PFSK-1 (cell line): ENCODE measurements at regions not wholly inside any gene's neighbourhood (a gene's known extent, or its start where the extent isn't known, plus 50 kb on each side); places are given as distances from the start of the nearest gene placed in this dataset.

ENCODE experiments used
- FOXP2 ChIP-seq: optimal IDR thresholded peaks from 2 replicates; pipeline ENCODE3; 2011; ENCODE audit warnings: borderline replicate concordance, control low read depth, inconsistent platforms; ENCODE audit not compliant: insufficient read depth; ENCODE audit errors: extremely low read length, extremely low read depth
- POLR2AphosphoS5 ChIP-seq: IDR thresholded peaks from 2 replicates; pipeline ENCODE4 v1.6.1; 2012; ENCODE audit warnings: low read depth, mild to moderate bottlenecking, control low read depth, low read length, moderate library complexity
- REST ChIP-seq, 2 experiments: IDR thresholded peaks; 2 replicates each; pipeline versions ENCODE4 v1.6.1 to v1.8.0; 2011 to 2012; ENCODE audit warnings: low read depth in 2 of 2, low read length in 2 of 2, control low read depth in 1 of 2, inconsistent platforms in 1 of 2, mild to moderate bottlenecking in 1 of 2, moderate library complexity in 1 of 2; ENCODE audit not compliant: insufficient read depth in 1 of 2
- SIN3A ChIP-seq: IDR thresholded peaks from 2 replicates; pipeline ENCODE4 v1.6.1; 2012; ENCODE audit warnings: mild to moderate bottlenecking, low read length, moderate library complexity, borderline replicate concordance; ENCODE audit not compliant: insufficient read depth
- TAF1 ChIP-seq: IDR thresholded peaks from 2 replicates; pipeline ENCODE4 v1.6.1; 2012; ENCODE audit warnings: low read length, control low read depth, borderline replicate concordance; ENCODE audit not compliant: insufficient read depth

DNA sequence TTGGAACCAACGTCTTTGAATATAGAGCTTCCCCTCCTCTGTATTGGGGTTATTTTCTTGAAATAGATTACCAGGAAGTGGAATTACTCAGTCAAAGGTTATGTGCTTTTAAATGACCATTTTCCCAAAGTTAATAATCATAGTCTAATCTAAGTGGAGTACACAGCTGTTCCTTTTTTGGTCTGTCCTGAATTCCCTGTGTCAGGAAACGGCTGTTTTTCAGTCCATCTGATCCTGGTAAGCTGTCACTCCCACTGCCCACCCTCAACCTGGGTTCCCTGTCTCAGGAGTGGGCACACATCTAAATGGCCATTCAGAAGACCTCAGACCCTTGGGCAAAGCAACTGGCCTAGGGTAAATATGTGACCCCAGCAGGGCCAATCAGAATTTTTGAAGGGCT is 57.6 kb upstream of the KSR1 start:
- no peak for TF ChIP-seq TAF1
- TF ChIP-seq FOXP2: no peak
- TF ChIP-seq SIN3A: no peak
- no peak for TF ChIP-seq POLR2AphosphoS5
- no peak for TF ChIP-seq REST (IDR thresholded peaks at IDR 0.05; ENCODE audit: insufficient read depth in 1 of 2, low read depth in 2 of 2, low read length in 2 of 2)

GRCh38 chr17:27400991-27401390 is 55.3 kb upstream of the KSR1 start:
- TF ChIP-seq TAF1 (no peak), FOXP2 (no peak), POLR2AphosphoS5 (no peak), REST (IDR thresholded peaks at IDR 0.05; ENCODE audit: insufficient read depth in 1 of 2, low read depth in 2 of 2, low read length in 2 of 2) (no peak), SIN3A (no peak)

DNA sequence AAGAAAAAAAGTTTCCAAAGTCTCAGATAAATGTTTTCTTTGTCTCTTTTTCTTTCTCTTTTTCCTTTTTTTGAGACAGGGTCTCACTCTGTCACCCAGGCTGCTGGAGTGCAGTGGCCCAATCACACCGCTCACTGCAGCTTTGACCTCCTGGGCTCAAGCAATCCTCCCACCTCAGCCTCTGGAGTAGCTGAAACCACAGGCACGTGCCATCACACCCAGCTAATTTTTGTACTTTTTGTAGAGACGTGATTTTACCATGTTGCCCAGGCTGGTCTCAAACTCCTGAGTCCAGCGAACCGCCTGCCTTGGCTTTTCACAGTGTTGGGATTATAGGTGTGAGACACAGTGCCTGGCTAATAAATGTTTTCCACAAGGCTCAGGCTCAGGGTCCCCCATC is 53.3 kb upstream of the KSR1 start:
- no peak for TF ChIP-seq REST (IDR thresholded peaks at IDR 0.05; ENCODE audit: insufficient read depth in 1 of 2, low read depth in 2 of 2, low read length in 2 of 2)
- no peak for TF ChIP-seq FOXP2
- no peak for TF ChIP-seq POLR2AphosphoS5
- TF ChIP-seq SIN3A: no peak
- TF ChIP-seq TAF1: no peak

DNA sequence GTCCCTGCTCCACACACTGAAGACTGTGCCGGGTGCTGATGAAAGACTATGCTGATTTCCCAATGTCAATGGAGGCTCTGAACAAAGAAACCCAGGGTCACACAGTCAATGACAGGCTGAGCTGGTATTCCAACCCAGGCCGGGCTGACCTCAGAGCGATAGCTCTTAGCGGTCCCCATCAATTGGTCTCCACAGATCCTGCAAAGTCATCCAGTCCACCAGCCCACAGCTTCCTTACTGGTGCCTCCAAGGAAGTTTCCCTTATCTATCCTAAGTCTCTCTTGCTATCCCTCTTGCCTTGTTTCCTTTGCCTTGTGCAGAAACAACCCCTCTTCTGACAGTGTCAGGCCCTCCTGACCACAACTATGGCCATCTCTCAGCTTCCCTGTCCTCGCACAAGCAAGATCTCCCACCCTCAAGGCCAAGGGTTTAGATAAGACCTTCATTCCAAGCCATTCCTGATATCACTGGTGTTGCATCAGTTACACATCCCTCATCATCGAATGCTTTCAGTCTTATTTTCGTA is 52.7 kb upstream of the KSR1 start:
- TF ChIP-seq REST (IDR thresholded peaks at IDR 0.05; ENCODE audit: insufficient read depth in 1 of 2, low read depth in 2 of 2, low read length in 2 of 2) (no peak), TAF1 (no peak)

GRCh38 chr17:27404676-27405075 is 51.6 kb upstream of the KSR1 start:
- no peak for TF ChIP-seq FOXP2
- no peak for TF ChIP-seq TAF1
- no peak for TF ChIP-seq SIN3A
- TF ChIP-seq REST (IDR thresholded peaks at IDR 0.05; ENCODE audit: insufficient read depth in 1 of 2, low read depth in 2 of 2, low read length in 2 of 2): no peak
- TF ChIP-seq POLR2AphosphoS5: no peak
